ENCODE measurements at regions not wholly inside any gene's neighbourhood (a gene's known extent, or its start where the extent isn't known, plus 50 kb on each side); places are given as distances from the start of the nearest gene placed in this dataset.
"Not testable (repeated sequence)": the region's sequence is repeated elsewhere in the genome, so short reads cannot be mapped to it uniquely, and the experiment has no call there.

DNA sequence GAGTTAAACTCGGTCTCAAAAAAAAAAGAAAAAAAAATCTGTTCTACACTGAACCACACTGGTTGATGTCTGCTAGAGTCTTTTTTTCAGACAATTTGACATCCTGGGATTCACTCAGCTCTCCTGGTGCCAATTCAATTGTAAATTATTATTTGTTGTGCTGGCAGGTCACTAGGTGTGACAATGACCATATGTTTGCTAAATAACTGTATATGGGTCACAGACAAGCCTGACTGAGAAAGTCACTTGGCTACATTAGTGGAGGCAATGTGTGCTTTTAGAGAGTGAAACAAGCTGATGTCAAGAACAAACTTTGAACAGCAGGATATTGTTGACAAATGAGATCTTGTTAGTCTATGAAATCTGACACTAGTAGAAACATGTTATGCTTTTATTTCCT is 1379.1 kb downstream of the ZPLD1 start:
- H3K4me3 Mint-ChIP-seq, result no peak overlapping the region
- CTCF ChIA-PET, result no interaction called here

GRCh38 chr3:103818398-103818797 is 1383.6 kb downstream of the ZPLD1 start:
- DNase-seq, result no peak
- no peak overlapping the region for H3K27ac Mint-ChIP-seq
- ChIA-PET POLR2A (no interaction called here), CTCF (no interaction called here)
- no peaks in the 10 kb centered on the region for H3K27me3 Mint-ChIP-seq
- H3K4me1 Mint-ChIP-seq, result no peaks in the 10 kb centered on the region
- no peak overlapping the region for H3K4me3 Mint-ChIP-seq
- no peaks in the 10 kb centered on the region for H3K36me3 Mint-ChIP-seq (ENCODE audit: low read depth)
- peaks cover 4% of the 10 kb centered on the region for H3K9me3 Mint-ChIP-seq

More for the DNA sequence above, 1379.1 kb downstream of the ZPLD1 start:
- POLR2A ChIA-PET, result no interaction called here
- Mint-ChIP-seq H3K4me1 (no peaks in the 10 kb centered on the region), H3K27me3 (no peaks in the 10 kb centered on the region), H3K36me3 (ENCODE audit: low read depth) (no peaks in the 10 kb centered on the region), H3K27ac (no peak overlapping the region), H3K9me3 (peaks cover 10% of the 10 kb centered on the region)
- no peak for DNase-seq

GRCh38 chr3:103818800-103819199 is 1384.0 kb downstream of the ZPLD1 start:
- Mint-ChIP-seq H3K4me3 (no peak overlapping the region), H3K27ac (no peak overlapping the region), H3K4me1 (no peaks in the 10 kb centered on the region), H3K36me3 (ENCODE audit: low read depth) (no peaks in the 10 kb centered on the region), H3K9me3 (peaks cover 4% of the 10 kb centered on the region), H3K27me3 (no peaks in the 10 kb centered on the region)
- no peak for DNase-seq
- ChIA-PET CTCF (no interaction called here), POLR2A (no interaction called here)

DNA sequence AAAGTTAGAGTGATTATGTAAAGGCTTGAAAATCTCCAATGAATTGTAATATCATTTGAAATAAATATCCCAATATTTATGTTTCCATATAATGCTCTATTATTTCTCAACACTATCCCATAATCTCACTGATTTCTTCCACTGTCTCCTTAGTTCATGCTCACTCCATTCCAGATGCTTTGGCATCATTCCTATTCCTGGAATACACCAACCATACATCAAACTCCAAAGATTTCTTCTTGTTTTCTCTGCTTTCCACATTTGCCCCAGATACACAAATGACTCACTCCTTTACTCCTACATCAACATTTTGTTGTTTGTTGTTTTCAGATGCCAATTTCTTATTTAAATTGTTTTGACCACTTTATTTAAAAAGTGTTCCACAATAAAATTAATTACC is 1390.8 kb downstream of the ZPLD1 start:
- CTCF ChIA-PET, result no interaction called here
- Mint-ChIP-seq H3K4me3 (no peak overlapping the region), H3K27me3 (no peaks in the 10 kb centered on the region)

DNA sequence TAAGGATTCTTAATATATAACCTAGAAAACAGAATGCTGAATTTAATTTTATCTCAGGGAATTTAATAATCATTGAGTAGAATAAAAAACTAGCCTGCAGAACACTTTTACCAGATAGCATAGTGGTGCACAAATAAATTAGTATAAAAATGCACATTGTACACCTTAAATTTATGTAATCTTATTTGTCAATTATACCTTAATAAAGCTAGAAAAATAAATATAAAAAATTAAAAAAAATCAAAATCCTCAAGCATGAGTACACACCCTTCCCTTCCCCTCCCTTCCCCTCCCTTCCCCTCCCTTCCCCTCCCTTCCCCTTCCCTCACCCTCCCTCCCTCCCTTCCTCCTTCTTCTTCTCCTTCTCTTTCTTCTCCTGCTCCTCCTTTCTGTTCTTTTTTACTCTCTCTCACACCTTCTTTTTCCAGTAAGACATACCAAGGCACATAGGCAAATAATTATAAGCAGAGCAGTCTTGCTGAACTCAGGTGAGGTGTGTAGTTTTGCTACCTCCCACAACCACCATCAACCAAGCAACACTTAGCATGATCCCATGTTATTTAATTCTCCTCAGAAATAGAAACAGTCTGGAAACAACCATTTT is 1395.0 kb downstream of the ZPLD1 start:
- no peaks in the 10 kb centered on the region for H3K4me1 Mint-ChIP-seq
- peaks cover 11% of the 10 kb centered on the region for H3K9me3 Mint-ChIP-seq
- POLR2A ChIA-PET, result no interaction called here
- no peak for DNase-seq
- no peak overlapping the region for H3K27ac Mint-ChIP-seq
- no peaks in the 10 kb centered on the region for H3K36me3 Mint-ChIP-seq (ENCODE audit: low read depth)
- CTCF ChIA-PET, result no interaction called here
- H3K27me3 Mint-ChIP-seq, result no peaks in the 10 kb centered on the region
- H3K4me3 Mint-ChIP-seq, result no peak overlapping the region

More for the DNA sequence above, 1390.8 kb downstream of the ZPLD1 start:
- POLR2A ChIA-PET, result no interaction called here
- H3K4me1 Mint-ChIP-seq, result no peaks in the 10 kb centered on the region
- H3K36me3 Mint-ChIP-seq (ENCODE audit: low read depth), result no peaks in the 10 kb centered on the region
- H3K9me3 Mint-ChIP-seq, result peaks cover 14% of the 10 kb centered on the region
- H3K27ac Mint-ChIP-seq, result no peak overlapping the region
- DNase-seq, result no peak

- H3K27ac Mint-ChIP-seq, result no peak overlapping the region
- H3K27me3 Mint-ChIP-seq, result no peaks in the 10 kb centered on the region
- ChIA-PET CTCF (no interaction called here), POLR2A (no interaction called here)
- H3K36me3 Mint-ChIP-seq (ENCODE audit: low read depth), result no peaks in the 10 kb centered on the region
- H3K9me3 Mint-ChIP-seq, result no peaks in the 10 kb centered on the region
- DNase-seq, result no peak
- H3K4me1 Mint-ChIP-seq, result no peaks in the 10 kb centered on the region
- no peak overlapping the region for H3K4me3 Mint-ChIP-seq
Measured at GRCh38 chr3:103847081-103848062, 1412.6 kb downstream of the ZPLD1 start.

GRCh38 chr3:103851793-103852192 is 1417.0 kb downstream of the ZPLD1 start:
- Mint-ChIP-seq H3K4me1 (no peaks in the 10 kb centered on the region), H3K27me3 (no peaks in the 10 kb centered on the region), H3K9me3 (no peaks in the 10 kb centered on the region), H3K36me3 (ENCODE audit: low read depth) (no peaks in the 10 kb centered on the region), H3K27ac (no peak overlapping the region), H3K4me3 (no peak overlapping the region)
- CTCF ChIA-PET, result no interaction called here
- POLR2A ChIA-PET, result no interaction called here
- no peak for DNase-seq

- no peaks in the 10 kb centered on the region for H3K9me3 Mint-ChIP-seq
- ChIA-PET POLR2A (no interaction called here), CTCF (no interaction called here)
- H3K27me3 Mint-ChIP-seq, result no peaks in the 10 kb centered on the region
- DNase-seq, result no peak
- no peaks in the 10 kb centered on the region for H3K36me3 Mint-ChIP-seq (ENCODE audit: low read depth)
- no peak overlapping the region for H3K4me3 Mint-ChIP-seq
- H3K4me1 Mint-ChIP-seq, result no peaks in the 10 kb centered on the region
- H3K27ac Mint-ChIP-seq, result no peak overlapping the region
Measured at GRCh38 chr3:103862415-103862814, 1427.6 kb downstream of the ZPLD1 start.

DNA sequence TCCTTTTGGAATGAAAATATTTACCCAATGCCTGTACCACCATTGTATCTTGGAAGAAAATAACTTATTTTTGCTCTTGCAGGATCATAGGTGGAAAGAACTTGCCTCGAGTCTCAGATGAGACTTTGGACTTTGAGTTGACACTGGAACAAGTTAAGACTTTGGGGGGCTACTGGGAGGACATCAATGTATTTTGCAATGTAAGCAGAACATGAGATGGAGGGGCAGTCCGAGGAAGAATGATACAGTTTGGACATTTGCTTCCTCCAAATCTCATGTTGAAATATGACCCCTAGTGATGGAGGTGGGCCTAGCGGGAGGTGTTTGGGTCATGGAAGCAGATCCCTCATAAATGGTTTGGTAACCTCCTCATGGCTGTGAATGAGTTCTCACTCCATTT is 1428.6 kb downstream of the ZPLD1 start:
- no peak overlapping the region for H3K4me3 Mint-ChIP-seq
- no peaks in the 10 kb centered on the region for H3K36me3 Mint-ChIP-seq (ENCODE audit: low read depth)
- H3K4me1 Mint-ChIP-seq, result no peaks in the 10 kb centered on the region
- H3K27me3 Mint-ChIP-seq, result no peaks in the 10 kb centered on the region
- no peak for DNase-seq
- H3K27ac Mint-ChIP-seq, result no peak overlapping the region
- POLR2A ChIA-PET, result no interaction called here
- CTCF ChIA-PET, result no interaction called here
- H3K9me3 Mint-ChIP-seq, result no peaks in the 10 kb centered on the region

- Mint-ChIP-seq H3K4me1 (no peaks in the 10 kb centered on the region), H3K27ac (no peak overlapping the region), H3K9me3 (no peaks in the 10 kb centered on the region), H3K36me3 (ENCODE audit: low read depth) (no peaks in the 10 kb centered on the region), H3K27me3 (no peaks in the 10 kb centered on the region), H3K4me3 (no peak overlapping the region)
- POLR2A ChIA-PET, result no interaction called here
- DNase-seq, result no peak
- CTCF ChIA-PET, result no interaction called here
Measured at GRCh38 chr3:103866113-103866512, 1431.3 kb downstream of the ZPLD1 start.

DNA sequence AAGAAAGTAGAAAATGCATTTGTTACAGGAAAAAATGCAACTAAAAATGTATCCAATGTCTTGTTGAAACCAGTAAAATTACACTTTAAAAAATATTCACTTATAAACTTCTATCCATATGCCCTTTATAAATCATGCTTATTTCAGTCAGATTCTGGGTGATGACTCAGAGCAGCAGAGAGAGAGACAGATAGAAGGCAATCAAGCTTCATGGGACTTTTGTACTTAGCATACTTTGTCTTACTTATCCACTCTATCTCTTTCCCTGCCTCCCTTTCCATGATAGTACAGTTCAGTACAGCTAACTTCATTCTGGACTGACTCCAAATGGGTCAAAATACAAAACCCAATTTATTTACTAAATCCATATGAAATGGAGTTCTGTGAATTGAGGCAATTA is 1438.2 kb downstream of the ZPLD1 start:
- ChIA-PET POLR2A (no interaction called here), CTCF (no interaction called here)
- Mint-ChIP-seq H3K4me3 (no peak overlapping the region), H3K36me3 (ENCODE audit: low read depth) (no peaks in the 10 kb centered on the region), H3K4me1 (no peaks in the 10 kb centered on the region), H3K27ac (no peak overlapping the region), H3K27me3 (no peaks in the 10 kb centered on the region), H3K9me3 (no peaks in the 10 kb centered on the region)
- DNase-seq, result no peak

DNA sequence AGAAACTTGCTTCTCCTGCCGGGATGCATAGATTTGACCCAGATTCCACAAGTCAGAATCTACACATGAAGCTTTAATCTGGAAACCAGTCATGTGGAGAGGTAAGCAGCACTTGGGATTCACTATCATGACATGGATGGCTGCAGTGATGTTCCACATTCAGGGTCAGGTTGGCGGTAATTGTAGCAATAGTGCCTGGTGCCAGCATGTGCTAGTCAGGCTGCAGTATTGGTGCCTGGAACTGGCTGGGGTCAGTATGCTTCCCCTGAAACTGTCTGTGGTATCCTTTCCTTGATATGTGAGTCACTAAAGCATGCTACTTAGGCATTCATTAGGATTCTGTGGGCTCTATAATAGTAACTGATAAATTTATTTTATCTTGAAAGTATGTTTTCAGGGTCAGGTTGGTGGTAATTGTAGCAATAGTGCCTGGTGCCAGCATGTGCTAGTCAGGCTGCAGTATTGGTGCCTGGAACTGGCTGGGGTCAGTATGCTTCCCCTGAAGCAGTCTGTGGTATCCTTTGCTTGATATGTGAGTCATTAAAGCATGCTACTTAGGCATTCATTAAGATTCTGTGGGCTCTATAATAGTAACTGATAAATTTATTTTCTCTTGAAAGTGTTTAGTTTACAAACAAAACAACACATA is 1439.2 kb downstream of the ZPLD1 start:
- Mint-ChIP-seq H3K27ac (no peak overlapping the region), H3K9me3 (no peaks in the 10 kb centered on the region), H3K27me3 (no peaks in the 10 kb centered on the region), H3K4me1 (no peaks in the 10 kb centered on the region), H3K36me3 (ENCODE audit: low read depth) (no peaks in the 10 kb centered on the region), H3K4me3 (no peak overlapping the region)
- ChIA-PET POLR2A (no interaction called here), CTCF (no interaction called here)
- DNase-seq, result no peak

GRCh38 chr3:103881809-103882208 is 1447.0 kb downstream of the ZPLD1 start:
- POLR2A ChIA-PET; H3K4me1 Mint-ChIP-seq; H3K9me3 Mint-ChIP-seq; H3K4me3 Mint-ChIP-seq; H3K27me3 Mint-ChIP-seq; H3K27ac Mint-ChIP-seq; CTCF ChIA-PET; DNase-seq; H3K36me3 Mint-ChIP-seq (ENCODE audit: low read depth): not testable (repeated sequence)

Measured in activated CD4-positive, alpha-beta T cell treated with anti-CD3 and anti-CD28 coated beads, Interleukin-2, amount 10 ng/mL, durations not matched to agents 7 days and 5 days (primary cell).